CD14-positive monocyte (primary cell): ENCODE measurements at regions not wholly inside any gene's neighbourhood (a gene's known extent, or its start where the extent isn't known, plus 50 kb on each side); places are given as distances from the start of the nearest gene placed in this dataset.

Source experiments
- DNase-seq, 3 donors: peaks; one replicate each; pipeline ENCODE4 v3.0.0-alpha.2; 2011 to 2022
- H2AFZ ChIP-seq: 2 replicates; pipeline ENCODE4 v1.6.0; 2012; ENCODE audit warnings: mild to moderate bottlenecking, low read depth, low read length, inconsistent platforms; ENCODE audit not compliant: insufficient read depth, poor library complexity, severe bottlenecking
- H3K27ac ChIP-seq, 2 donors: 1 replicate in 1 of 2; 2 replicates in 1 of 2; pipeline ENCODE4 v1.5.1; 2012 to 2013; ENCODE audit warnings: low read length in 2 of 2, control low read depth in 1 of 2, inconsistent platforms in 1 of 2, low read depth in 1 of 2, mild to moderate bottlenecking in 1 of 2
- H3K27me3 ChIP-seq, 2 donors: one replicate each; pipeline versions ENCODE4 v1.6.0 to v1.6.1; 2011 to 2013; ENCODE audit warnings: low read length in 2 of 2; ENCODE audit not compliant: control insufficient read depth in 2 of 2, insufficient read depth in 2 of 2
- H3K36me3 ChIP-seq, 2 donors: replicated peaks in 1 of 2; 1 replicate in 1 of 2; 2 replicates in 1 of 2; pipeline versions ENCODE4 v1.5.1 to v1.6.1; 2012 to 2013; ENCODE audit warnings: low read length in 2 of 2, control low read depth in 1 of 2, inconsistent platforms in 1 of 2, mild to moderate bottlenecking in 1 of 2; ENCODE audit not compliant: insufficient read depth in 2 of 2, control insufficient read depth in 1 of 2
- H3K4me1 ChIP-seq, 2 donors: 1 replicate in 1 of 2; 2 replicates in 1 of 2; pipeline versions ENCODE4 v1.5.1 to v1.6.1; 2012 to 2013; ENCODE audit warnings: low read length in 2 of 2, control low read depth in 1 of 2, inconsistent platforms in 1 of 2, mild to moderate bottlenecking in 1 of 2, moderate library complexity in 1 of 2; ENCODE audit not compliant: insufficient read depth in 2 of 2, control insufficient read depth in 1 of 2
- H3K4me2 ChIP-seq: replicated peaks from 2 replicates; pipeline ENCODE3; 2012; ENCODE audit warnings: low read length, moderate library complexity, mild to moderate bottlenecking; ENCODE audit not compliant: poor library complexity, severe bottlenecking; ENCODE audit errors: extremely low read depth
- H3K4me3 ChIP-seq, 3 experiments: fragments of 200-600 bp in 1 of 3; sonication (generic) in 1 of 3; replicated peaks in 1 of 3; 1 replicate in 2 of 3; 2 replicates in 1 of 3; pipeline ENCODE4 v1.5.1; 2011 to 2013; ENCODE audit warnings: low read length in 3 of 3, mild to moderate bottlenecking in 3 of 3, control low read depth in 2 of 3, low read depth in 2 of 3, inconsistent platforms in 1 of 3, moderate library complexity in 1 of 3
- H3K79me2 ChIP-seq: 2 replicates; pipeline ENCODE4 v1.6.0; 2012; ENCODE audit warnings: mild to moderate bottlenecking, control low read depth, inconsistent platforms, low read length, moderate library complexity; ENCODE audit not compliant: insufficient read depth
- H3K9ac ChIP-seq: 2 replicates; pipeline ENCODE4 v1.6.0; 2017; ENCODE audit warnings: low read length, mild to moderate bottlenecking; ENCODE audit not compliant: insufficient read depth, poor library complexity, severe bottlenecking
- H3K9me3 ChIP-seq, 2 donors: replicated peaks in 1 of 2; 1 replicate in 1 of 2; 2 replicates in 1 of 2; pipeline versions ENCODE4 v1.5.1 to v1.6.1; 2012 to 2013; ENCODE audit warnings: low read length in 2 of 2, control low read depth in 1 of 2; ENCODE audit not compliant: control insufficient read depth in 1 of 2, insufficient read depth in 1 of 2
- H4K20me1 ChIP-seq: 2 replicates; pipeline ENCODE4 v1.6.0; 2012; ENCODE audit warnings: mild to moderate bottlenecking, low read length, control low read depth, moderate library complexity; ENCODE audit not compliant: insufficient read depth
- H3K27ac Mint-ChIP-seq, 7 donors: one replicate each; pipeline ENCODE4 v1.8.0; 2020; ENCODE audit warnings: mild to moderate bottlenecking in 7 of 7, mixed read lengths in 7 of 7, moderate library complexity in 6 of 7, inconsistent platforms in 2 of 7
- H3K27me3 Mint-ChIP-seq, 3 donors: one replicate each; pipeline ENCODE4 v1.8.0; 2021 to 2022; ENCODE audit warnings: low read depth in 3 of 3, mild to moderate bottlenecking in 3 of 3, mixed read lengths in 3 of 3, moderate library complexity in 3 of 3, inconsistent platforms in 1 of 3
- H3K36me3 Mint-ChIP-seq, 2 donors: one replicate each; pipeline ENCODE4 v1.8.0; 2020; ENCODE audit warnings: mixed read lengths in 2 of 2, inconsistent platforms in 1 of 2, mild to moderate bottlenecking in 1 of 2
- H3K4me1 Mint-ChIP-seq: one replicate; pipeline ENCODE4 v1.8.0; 2020; ENCODE audit warnings: mild to moderate bottlenecking, mixed read lengths
- H3K4me3 Mint-ChIP-seq, 2 donors: one replicate each; pipeline ENCODE4 v1.8.0; 2020; ENCODE audit warnings: mild to moderate bottlenecking in 2 of 2, mixed read lengths in 2 of 2, moderate library complexity in 1 of 2
- H3K9me3 Mint-ChIP-seq, 7 donors: one replicate each; pipeline ENCODE4 v1.8.0; 2020 to 2022; ENCODE audit warnings: mixed read lengths in 7 of 7, mild to moderate bottlenecking in 6 of 7, moderate library complexity in 6 of 7, inconsistent platforms in 2 of 7
- CTCF ChIP-seq: fragments of 200-600 bp; IDR thresholded peaks from one replicate; pipeline ENCODE4 v1.8.0; 2022; ENCODE audit warnings: antibody characterized with exemption, mild to moderate bottlenecking
- WGBS: methylation state at CpG from one replicate; pipeline ENCODE4 v1.1.5; 2013; ENCODE audit warnings: missing lambda C conversion rate; ENCODE audit not compliant: insufficient coverage; 5-methylcytosine and 5-hydroxymethylcytosine counted together
- intact Hi-C, 2 donors: fragments of 100-400 bp; cut with micrococcal nuclease; formaldehyde crosslinking; loops; one replicate each; pipeline versions ENCODE4 v1.15.0 to v1.15.1; 2023

- peaks cover 83 to 100% (median 100%) of the 10 kb centered on the region in 7 donors for H3K9me3 Mint-ChIP-seq
- Histone ChIP-seq H3K79me2 (no peaks in the 10 kb centered on the region), H4K20me1 (no peaks in the 10 kb centered on the region), H3K27me3 (no peaks in the 10 kb centered on the region), H3K4me2 (no peak overlapping the region), H3K4me3 (no peak overlapping the region), H3K36me3 (peaks cover 0 to 5% of the 10 kb centered on the region in 2 donors), H3K4me1 (no peaks in the 10 kb centered on the region), H3K9me3 (peaks cover 100% of the 10 kb centered on the region in 2 donors), H3K9ac (no peak overlapping the region), H3K27ac (no peak overlapping the region), H2AFZ (no peak overlapping the region)
- intact Hi-C loops = no loop called here
- 92% methylated on average over 21 of the region's 23 CpGs for WGBS
- peaks cover 2 to 49% of the 10 kb centered on the region in 2 donors for H3K36me3 Mint-ChIP-seq
- no peak for DNase-seq
- H3K27me3 Mint-ChIP-seq = no peaks in the 10 kb centered on the region
- no peak overlapping the region for H3K27ac Mint-ChIP-seq
- no peaks in the 10 kb centered on the region for H3K4me1 Mint-ChIP-seq
- TF ChIP-seq CTCF = no peak
- no peak overlapping the region for H3K4me3 Mint-ChIP-seq
Observed at GRCh38 chr15:25061808-25062550, 107.2 kb downstream of the SNRPN start.

GRCh38 chr15:25062551-25063430, 108.0 kb downstream of the SNRPN start:
- no peak overlapping the region for H3K27ac Mint-ChIP-seq
- TF ChIP-seq CTCF = no peak

More at GRCh38 chr15:25062551-25063430, 108.0 kb downstream of the SNRPN start:
- Histone ChIP-seq H2AFZ (no peak overlapping the region), H3K27ac (no peak overlapping the region), H4K20me1 (no peaks in the 10 kb centered on the region), H3K9me3 (peaks cover 100% of the 10 kb centered on the region in 2 donors), H3K4me1 (no peaks in the 10 kb centered on the region), H3K36me3 (peaks cover 0 to 13% of the 10 kb centered on the region in 2 donors), H3K4me2 (no peak overlapping the region), H3K4me3 (no peak overlapping the region), H3K27me3 (no peaks in the 10 kb centered on the region), H3K79me2 (no peaks in the 10 kb centered on the region), H3K9ac (no peak overlapping the region)
- peaks cover 83 to 100% (median 100%) of the 10 kb centered on the region in 7 donors for H3K9me3 Mint-ChIP-seq
- WGBS = 81% methylated on average over 13 of the region's 13 CpGs
- DNase-seq = no peak
- no peak overlapping the region for H3K4me3 Mint-ChIP-seq
- H3K36me3 Mint-ChIP-seq = peaks cover 2 to 47% of the 10 kb centered on the region in 2 donors
- no peaks in the 10 kb centered on the region for H3K4me1 Mint-ChIP-seq
- intact Hi-C loops = no loop called here
- no peaks in the 10 kb centered on the region for H3K27me3 Mint-ChIP-seq
